Heart left ventricle (tissue), 16 donors: ENCODE measurements at regions not wholly inside any gene's neighbourhood (a gene's known extent, or its start where the extent isn't known, plus 50 kb on each side); places are given as distances from the start of the nearest gene placed in this dataset.
"Not testable (repeated sequence)": the region's sequence is repeated elsewhere in the genome, so short reads cannot be mapped to it uniquely, and the experiment has no call there.

Source experiments
- ATAC-seq, 4 donors: fragments of 200-7000 bp; cut with Tn5 transposase; one replicate each; pipeline ENCODE4 v1.9.1; 2020 to 2022; ENCODE audit warnings: moderate library complexity in 4 of 4, mild to moderate bottlenecking in 3 of 4, moderate number of reproducible peaks in 1 of 4
- DNase-seq, 5 donors: peaks; one replicate each; pipeline ENCODE4 v3.0.0-alpha.2; 2020
- H3K27ac ChIP-seq, 12 donors: fragments of 200-600 bp; sonication (generic) in 4 of 12; one replicate each; pipeline versions ENCODE4 v1.5.0 to v1.8.0; 2016 to 2022; ENCODE audit warnings: mild to moderate bottlenecking in 2 of 12
- H3K27me3 ChIP-seq, 9 donors: fragments of 200-600 bp; sonication (generic) in 2 of 9; one replicate each; pipeline versions ENCODE4 v1.5.1 to v1.8.0; 2016 to 2022; ENCODE audit warnings: mild to moderate bottlenecking in 3 of 9
- H3K36me3 ChIP-seq, 9 donors: fragments of 200-600 bp; sonication (generic) in 2 of 9; one replicate each; pipeline versions ENCODE4 v1.5.0 to v1.8.0; 2018 to 2022; ENCODE audit warnings: mild to moderate bottlenecking in 2 of 9
- H3K4me1 ChIP-seq, 12 donors: fragments of 200-600 bp; sonication (generic) in 4 of 12; one replicate each; pipeline versions ENCODE4 v1.5.0 to v1.8.0; 2016 to 2022; ENCODE audit warnings: mild to moderate bottlenecking in 3 of 12
- H3K4me3 ChIP-seq, 12 donors: fragments of 200-600 bp; sonication (generic) in 4 of 12; one replicate each; pipeline versions ENCODE4 v1.5.0 to v1.8.0; 2017 to 2022; ENCODE audit warnings: mild to moderate bottlenecking in 9 of 12, moderate library complexity in 4 of 12
- H3K9me3 ChIP-seq, 12 donors: fragments of 200-600 bp; sonication (generic) in 4 of 12; one replicate each; pipeline versions ENCODE4 v1.5.0 to v1.8.0; 2016 to 2022; ENCODE audit warnings: mild to moderate bottlenecking in 1 of 12
- CTCF ChIP-seq, 12 donors: fragments of 200-600 bp; sonication (generic) in 4 of 12; IDR thresholded peaks; one replicate each; pipeline versions ENCODE4 v1.5.0 to v1.8.0; 2018 to 2022; ENCODE audit warnings: antibody characterized with exemption in 12 of 12, mild to moderate bottlenecking in 5 of 12
- POLR2A ChIP-seq, 2 donors: fragments of 450-650 bp; IDR thresholded peaks; one replicate each; pipeline ENCODE4 v1.6.1; 2017; ENCODE audit warnings: antibody characterized with exemption in 2 of 2, mild to moderate bottlenecking in 2 of 2, moderate library complexity in 2 of 2
- WGBS, 4 donors: extraction: QIAGEN DNeasy Blood & Tissue Kit in 2 of 4; methylation state at CpG; one replicate each; pipeline versions ENCODE4 v1.1.5 to v1.1.7; 2013 to 2018; 5-methylcytosine and 5-hydroxymethylcytosine counted together
- intact Hi-C, 10 donors: fragments of 100-400 bp; cut with DNase I; formaldehyde crosslinking; loops; one replicate each; pipeline versions ENCODE4 v1.11.1 to v1.14.2; 2022
- donor health status: ischemic (EF 13 %, LVEDD 7.1; RV severe dilation, severe dysfunction).
- donor health status: healthy with polysubstance abuse.
- donor health status: DM: no; HTN: yes; CAD: no.
- donor health status: DM: no; HTN: no; CAD: no.
- donor health status: ischemic (EF 25% LVEDD 6.9; RV normal size, moderate dysfunction).
- donor health status: ischemic (EF 25% LVEDD 5.7; RV mildly dilated, moderate dysfunction).
- donor health status: healthy.
- donor health status: DM: yes; HTN: yes; CAD: no.
- donor health status: ischemic (EF 35%, LVEDD 5.7; RV mildly dilated, moderate dysfunction).
- donor health status: nonischemic (EF 11% LVEDD 7.7; RV severe dilation, severe dysfunction).
- donor health status: DM: yes; HTN: yes; CAD: no.
- donor health status: PGD.
- donor health status: ischemic (EF 29% LVEDD 5.4; RV normal size, mild dysfunction).
- donor health status: nonischemic (EF 23%, LVEDD 6.1; RV moderate dilation, normal function).

GRCh38 chr2:95672500-95672899 lies 80.7 kb downstream of the TRIM43 start:
- ATAC-seq, DNase-seq, H3K36me3 ChIP-seq, H3K4me3 ChIP-seq, H3K27me3 ChIP-seq, H3K27ac ChIP-seq, H3K9me3 ChIP-seq, intact Hi-C loops: not testable (repeated sequence)
- 33 to 67% (median 45%) methylated on average over 1 of the region's 1 CpG for WGBS, 4 donors
- H3K4me1 ChIP-seq: peaks cover 0 to 18% (median 0%) of the 10 kb centered on the region in 12 donors

GRCh38 chr2:95674186-95674585 lies 82.4 kb downstream of the TRIM43 start:
- Histone ChIP-seq H3K27me3 (no peaks in the 10 kb centered on the region), H3K9me3 (no peaks in the 10 kb centered on the region), H3K27ac (no peak overlapping the region), H3K36me3 (no peaks in the 10 kb centered on the region), H3K4me1 (peaks cover 0 to 18% (median 0%) of the 10 kb centered on the region in 12 donors), H3K4me3 (no peak overlapping the region)
- intact Hi-C loops: no loop called here
- DNase-seq (no peak), ATAC-seq (no peak)
- TF ChIP-seq POLR2A (IDR thresholded peaks at IDR 0.05): no peak
- WGBS, 4 donors: 78 to 88% (median 81%) methylated on average over 5 of the region's 5 CpGs

- ATAC-seq, H3K36me3 ChIP-seq, intact Hi-C loops, H3K4me1 ChIP-seq, H3K4me3 ChIP-seq, H3K9me3 ChIP-seq, H3K27me3 ChIP-seq, H3K27ac ChIP-seq, DNase-seq: not testable (repeated sequence)
- 40 to 67% (median 54%) methylated on average over 1 of the region's 1 CpG for WGBS, 4 donors
These were observed 84.8 kb downstream of the TRIM43 start for GRCh38 chr2:95676573-95676972.

GRCh38 chr2:95677346-95677745 lies 85.5 kb downstream of the TRIM43 start:
- Histone ChIP-seq H3K4me3 (no peak overlapping the region), H3K36me3 (no peaks in the 10 kb centered on the region), H3K9me3 (no peaks in the 10 kb centered on the region), H3K27ac (no peak overlapping the region), H3K4me1 (peaks cover 0 to 8% (median 0%) of the 10 kb centered on the region in 12 donors), H3K27me3 (no peaks in the 10 kb centered on the region)
- WGBS, 4 donors: 93 to 97% (median 94%) methylated on average over 4 of the region's 4 CpGs
- TF ChIP-seq CTCF (IDR thresholded peaks at IDR 0.05) (no peak), POLR2A (IDR thresholded peaks at IDR 0.05) (no peak)
- intact Hi-C loops: no loop called here
- no peak for DNase-seq
- no peak for ATAC-seq

- ATAC-seq, H3K9me3 ChIP-seq, intact Hi-C loops, H3K4me3 ChIP-seq, H3K27me3 ChIP-seq, H3K36me3 ChIP-seq, H3K27ac ChIP-seq, DNase-seq: not testable (repeated sequence)
- WGBS, 4 donors: 65 to 81% (median 75%) methylated on average over 3 of the region's 3 CpGs
- H3K4me1 ChIP-seq: peaks cover 0 to 13% (median under 1%) of the 10 kb centered on the region in 12 donors
These were observed 86.0 kb downstream of the TRIM43 start for GRCh38 chr2:95677833-95678232.

GRCh38 chr2:95681158-95681557 lies 89.4 kb downstream of the TRIM43 start:
- peak in 1 of 4 donors; percentile 2 for ATAC-seq
- H3K36me3 ChIP-seq, DNase-seq, H3K4me3 ChIP-seq, H3K27me3 ChIP-seq, H3K9me3 ChIP-seq, intact Hi-C loops: not testable (repeated sequence)
- 67 to 81% (median 81%) methylated on average over 1 of the region's 1 CpG for WGBS, 4 donors
- Histone ChIP-seq H3K27ac (peak overlapping the region in 1 of 12 donors; percentile 22), H3K4me1 (peaks cover 0 to 20% (median 6%) of the 10 kb centered on the region in 12 donors)

GRCh38 chr2:95681589-95682081 lies 89.8 kb downstream of the TRIM43 start:
- H3K27me3 ChIP-seq, intact Hi-C loops, H3K36me3 ChIP-seq, H3K9me3 ChIP-seq, H3K4me3 ChIP-seq: not testable (repeated sequence)
- ATAC-seq: peak; percentile 77 to 88 (median 80)
- H3K27ac ChIP-seq: peak overlapping the region in 1 of 12 donors; percentile 22
- peak in 2 of 5 donors; percentile 36 to 58 for DNase-seq
- WGBS, 4 donors: 15 to 18% (median 15%) methylated on average over 5 to 6 of the region's 6 CpGs
- peaks cover 0 to 20% (median 6%) of the 10 kb centered on the region in 12 donors for H3K4me1 ChIP-seq

- H3K27ac ChIP-seq: peak overlapping the region; percentile 40 to 82 (median 72)
- WGBS, 4 donors: 8 to 11% (median 9%) methylated on average over 19 of the region's 19 CpGs
These were observed 91.2 kb downstream of the TRIM43 start for GRCh38 chr2:95682889-95683517.

More at GRCh38 chr2:95682889-95683517, 91.2 kb downstream of the TRIM43 start:
- DNase-seq: peak in 1 of 5 donors; percentile 44
- H3K36me3 ChIP-seq, H3K9me3 ChIP-seq, intact Hi-C loops, H3K27me3 ChIP-seq: not testable (repeated sequence)
- peak in 3 of 4 donors; percentile 21 to 33 (median 23) for ATAC-seq
- H3K4me3 ChIP-seq: peak overlapping the region in 11 of 12 donors; percentile 16 to 60 (median 47)
- peaks cover 0 to 20% (median 6%) of the 10 kb centered on the region in 12 donors for H3K4me1 ChIP-seq
